SK-N-DZ (cell line): ENCODE measurements at regions not wholly inside any gene's neighbourhood (a gene's known extent, or its start where the extent isn't known, plus 50 kb on each side); places are given as distances from the start of the nearest gene placed in this dataset.
A peak's percentile ranks its signal among the peaks of the same experiment; 100 is the strongest.
"Not testable (repeated sequence)": the region's sequence is repeated elsewhere in the genome, so short reads cannot be mapped to it uniquely, and the experiment has no call there.

Experiments used
- DNase-seq: peaks from one replicate; pipeline ENCODE4 v3.0.0-alpha.2; 2015; ENCODE audit warnings: low spot score

DNA sequence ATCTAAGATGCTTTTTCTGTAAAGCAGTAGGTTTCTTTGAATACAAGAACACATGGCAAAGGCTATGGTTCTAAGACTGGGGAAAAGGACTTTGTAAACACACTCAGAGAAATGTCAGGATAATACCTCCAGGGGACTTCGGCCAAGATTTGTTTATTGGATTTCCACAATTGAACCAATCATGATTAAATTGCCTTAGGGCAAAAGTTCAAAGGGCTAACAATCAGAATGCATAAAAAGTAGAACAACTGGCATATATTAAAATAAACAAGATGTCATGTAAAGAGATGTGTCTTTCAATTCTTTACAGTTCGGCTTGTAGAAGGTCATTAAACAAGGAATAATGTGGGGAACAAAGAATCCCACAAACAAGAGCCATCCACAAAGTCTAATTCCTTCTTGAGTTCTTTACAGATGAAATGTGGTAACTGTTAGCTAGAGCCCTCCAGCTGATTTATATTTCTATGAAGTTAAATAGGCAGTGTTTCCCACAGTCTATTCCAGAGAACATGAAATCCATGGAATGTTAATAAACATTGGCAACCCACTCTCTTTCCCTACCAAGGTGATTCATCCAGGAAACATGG, 565.5 kb downstream of the ZNF608 start:
- DNase-seq = no peak

DNA sequence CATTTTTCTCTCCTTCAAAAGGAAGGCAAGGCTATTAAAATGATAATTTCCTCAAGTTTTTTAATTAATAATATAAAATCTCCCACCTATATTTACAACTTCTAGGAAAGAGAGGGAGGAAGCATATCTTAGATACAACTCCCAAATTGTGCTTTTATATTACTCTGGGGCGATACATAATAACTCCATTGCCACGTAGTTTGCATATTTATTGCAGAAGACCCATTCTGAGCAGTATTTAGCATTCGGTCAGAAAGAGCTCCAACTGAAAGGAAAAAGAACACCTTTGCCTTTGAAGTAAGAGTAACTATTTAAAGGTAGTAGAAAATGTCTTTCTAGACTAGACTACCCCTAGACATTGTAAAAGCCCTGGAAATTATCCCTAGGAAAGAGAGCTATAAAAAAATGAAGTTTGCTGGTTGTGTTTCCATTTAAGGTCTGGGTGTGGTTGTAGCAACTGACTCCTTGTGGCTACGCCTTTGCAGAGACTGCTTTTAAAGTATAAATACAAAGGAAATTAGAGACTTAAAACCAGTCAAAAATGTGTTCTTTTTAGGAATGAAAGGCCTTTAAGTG, 566.1 kb downstream of the ZNF608 start:
- no peak for DNase-seq

DNA sequence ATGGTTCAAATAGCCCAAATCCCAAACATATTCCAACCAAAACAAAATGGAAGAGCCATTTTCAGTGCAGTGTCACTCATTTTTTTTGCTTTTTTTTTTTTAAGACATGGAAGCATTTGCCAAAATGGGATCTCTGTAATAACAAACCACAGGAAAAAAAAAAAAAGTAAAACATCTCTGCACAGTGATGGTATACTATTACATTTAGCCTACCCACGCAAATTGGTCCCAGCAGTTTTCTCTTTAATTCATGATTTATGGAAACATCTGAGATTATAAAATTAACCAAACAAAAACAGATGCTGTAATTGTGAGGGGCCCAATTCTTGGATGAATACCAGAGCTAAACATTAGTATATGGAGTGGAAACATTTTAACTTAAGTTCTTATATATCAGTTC, 566.6 kb downstream of the ZNF608 start:
- DNase-seq = no peak

DNA sequence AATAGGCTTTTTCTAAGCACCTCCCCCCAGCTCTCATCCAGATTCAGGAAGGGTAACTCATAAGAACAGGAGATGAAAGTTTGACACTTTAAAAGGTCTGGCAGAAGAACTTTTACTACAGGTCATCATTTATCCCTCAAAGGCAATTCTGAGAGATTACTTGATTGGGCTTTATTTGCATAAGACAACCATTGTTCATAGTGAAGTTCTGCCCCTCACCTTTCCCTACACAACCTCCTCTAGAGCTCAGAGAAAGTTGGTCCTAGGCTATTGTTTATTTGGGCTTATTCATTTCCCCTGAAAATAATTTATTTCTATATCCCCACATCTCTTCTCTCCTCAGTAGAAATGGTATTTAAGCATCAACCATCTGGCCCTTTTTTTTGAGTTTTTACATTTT, 568.4 kb downstream of the ZNF608 start:
- DNase-seq = no peak

DNA sequence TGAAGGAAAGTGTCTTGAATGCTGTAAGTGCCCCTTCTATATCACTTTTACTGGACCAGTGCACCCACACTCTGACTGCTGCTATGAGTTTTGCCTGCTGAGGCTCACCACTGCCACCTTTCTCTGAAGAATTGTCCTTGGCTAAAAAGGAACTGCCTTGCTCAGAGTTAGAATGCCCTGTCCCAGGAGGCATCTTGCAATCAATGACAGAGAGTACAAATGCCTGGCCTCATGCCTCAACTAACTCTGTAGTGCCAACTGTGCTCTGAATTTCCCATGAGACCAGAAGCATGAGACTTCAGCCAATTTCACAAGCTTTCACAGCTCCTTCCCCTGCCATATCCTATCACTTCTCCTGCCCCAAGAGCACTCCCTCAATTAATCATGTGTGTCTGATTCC, 569.7 kb downstream of the ZNF608 start:
- DNase-seq = no peak

DNA sequence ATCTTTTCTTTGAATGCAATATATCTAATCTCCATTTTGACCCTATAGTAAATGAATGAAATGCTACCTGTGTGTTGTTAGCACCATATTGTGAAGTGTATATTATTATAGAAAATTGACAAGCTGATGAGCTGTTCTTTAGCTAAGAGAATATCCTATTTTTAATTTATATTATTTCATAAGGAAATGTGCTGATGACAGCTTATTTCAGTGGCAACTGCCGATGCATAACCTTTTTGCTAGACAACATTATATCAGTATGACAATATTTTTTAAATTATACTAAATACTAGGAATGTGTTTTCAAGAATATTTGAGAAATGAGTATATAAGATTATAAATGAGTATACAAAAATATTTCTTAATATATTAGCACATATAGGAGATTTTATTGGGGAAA, 573.1 kb downstream of the ZNF608 start:
- DNase-seq = no peak

DNA sequence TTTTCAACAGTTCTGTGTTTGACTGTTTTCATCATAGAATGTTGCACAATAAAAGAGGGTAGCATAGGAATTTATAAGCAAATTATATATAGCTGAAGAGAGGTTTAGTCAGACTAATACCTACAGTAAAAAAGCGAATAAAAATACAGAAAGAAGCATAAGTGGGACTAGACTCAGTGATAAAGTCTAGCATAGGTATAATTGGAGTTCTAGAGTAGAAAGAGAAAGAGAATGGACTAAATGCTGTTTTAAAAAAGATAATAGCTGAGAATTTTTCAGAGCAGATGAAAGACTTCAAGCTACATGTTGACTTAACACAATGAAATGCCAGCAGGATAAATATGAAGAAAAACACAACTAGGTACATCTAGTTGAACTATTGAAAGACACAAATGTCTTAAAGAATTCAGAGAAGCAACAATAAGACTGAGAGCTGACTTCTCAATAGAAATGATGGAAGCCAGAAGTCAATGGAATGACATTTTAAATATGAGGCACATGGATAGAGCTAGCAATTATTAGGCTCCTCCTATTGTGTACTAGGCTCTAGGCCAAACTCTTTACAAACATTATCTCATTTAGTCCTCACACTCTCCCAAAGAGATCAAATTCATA, 573.9 kb downstream of the ZNF608 start:
- no peak for DNase-seq

DNA sequence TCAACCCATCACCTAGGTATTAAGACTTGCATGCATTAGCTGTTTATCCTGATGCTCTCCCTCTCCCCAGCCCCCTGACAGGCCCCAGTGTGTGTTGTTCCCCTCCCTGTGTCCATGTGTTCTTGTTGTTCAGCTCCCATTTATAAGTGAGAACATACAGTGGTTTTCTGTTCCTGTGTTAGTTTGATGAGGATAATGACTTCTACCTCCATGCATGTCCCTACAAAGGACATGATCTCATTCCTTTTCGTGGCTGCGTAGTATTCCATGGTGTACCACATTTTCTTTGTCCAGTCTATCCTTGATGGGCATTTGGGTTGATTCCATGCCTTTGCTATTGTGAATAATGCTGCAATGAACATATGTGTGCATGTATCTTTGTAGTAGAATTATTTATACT, 578.3 kb downstream of the ZNF608 start:
- DNase-seq = not testable (repeated sequence)

DNA sequence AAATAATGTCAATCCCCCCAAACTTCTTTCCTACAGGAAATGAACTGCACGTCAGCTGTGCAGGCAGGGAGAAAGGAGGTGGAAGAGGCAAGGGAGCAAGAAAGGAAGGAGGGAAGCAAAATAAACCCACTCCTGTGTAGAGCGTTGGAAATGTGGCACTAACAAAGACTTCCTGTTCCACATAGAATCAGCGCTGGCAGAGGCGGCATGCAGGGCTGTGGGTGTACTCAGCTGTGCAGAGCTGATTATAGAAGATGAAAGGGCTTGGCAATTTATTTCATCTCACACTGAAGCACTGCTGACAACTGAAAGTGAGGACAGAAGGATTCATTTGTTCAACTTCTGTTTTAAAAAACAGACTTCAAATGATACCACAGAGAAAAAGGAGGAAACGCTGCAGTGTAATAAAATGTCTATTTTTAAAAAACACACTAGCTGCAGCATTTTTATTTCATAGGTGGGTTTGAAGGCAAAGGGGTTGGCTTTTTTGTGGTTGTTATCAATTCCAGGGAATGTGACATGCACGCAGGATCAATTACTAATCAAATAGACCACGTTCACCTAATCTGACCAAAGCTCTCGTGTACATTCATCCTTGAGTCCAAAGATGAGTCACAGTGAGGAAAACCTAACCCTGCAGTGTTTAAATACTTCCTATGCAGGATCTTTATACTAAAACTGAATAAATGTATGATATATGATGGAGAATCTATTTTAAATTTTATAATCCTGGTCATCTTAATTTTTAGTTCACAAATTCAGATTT, 583.5 kb downstream of the ZNF608 start:
- DNase-seq = peak; percentile 20

DNA sequence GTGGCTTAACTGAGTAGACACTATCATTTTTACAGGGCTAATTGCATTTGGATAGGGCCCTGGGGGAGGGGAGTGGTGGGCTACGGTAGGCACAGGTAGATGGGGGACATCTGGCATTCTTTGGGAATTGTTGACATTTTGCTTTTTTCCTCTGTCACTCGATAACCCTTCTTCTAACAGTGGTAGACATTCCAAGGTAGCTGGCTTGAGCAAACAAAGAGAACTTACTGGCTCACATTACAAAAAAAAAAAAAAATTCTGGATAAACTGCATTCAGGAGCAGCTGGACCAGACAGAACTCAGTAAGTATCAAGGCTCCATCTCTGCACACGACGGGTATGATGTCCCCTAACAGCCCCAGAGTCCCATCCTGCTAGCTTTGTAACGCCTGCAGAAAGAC, 585.2 kb downstream of the ZNF608 start:
- DNase-seq = no peak

DNA sequence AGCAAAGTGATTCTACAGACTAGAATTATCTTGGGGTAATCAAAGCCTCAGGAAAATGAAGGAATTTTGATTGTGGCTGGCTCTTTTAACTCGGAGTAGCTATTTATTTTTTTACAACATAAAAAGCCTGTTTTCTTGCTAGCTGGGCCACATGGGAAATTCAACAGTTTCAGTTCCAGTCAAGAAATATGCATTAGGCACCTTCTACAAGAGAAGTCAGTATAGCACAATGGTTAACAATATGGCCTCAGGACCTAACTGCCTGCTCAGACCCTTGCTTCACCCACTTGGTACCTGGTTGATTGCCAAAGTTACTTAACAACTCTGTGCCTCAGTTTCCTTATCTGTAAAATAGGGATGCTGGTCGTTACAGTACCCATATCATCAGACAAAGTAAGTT, 586.2 kb downstream of the ZNF608 start:
- no peak for DNase-seq

DNA sequence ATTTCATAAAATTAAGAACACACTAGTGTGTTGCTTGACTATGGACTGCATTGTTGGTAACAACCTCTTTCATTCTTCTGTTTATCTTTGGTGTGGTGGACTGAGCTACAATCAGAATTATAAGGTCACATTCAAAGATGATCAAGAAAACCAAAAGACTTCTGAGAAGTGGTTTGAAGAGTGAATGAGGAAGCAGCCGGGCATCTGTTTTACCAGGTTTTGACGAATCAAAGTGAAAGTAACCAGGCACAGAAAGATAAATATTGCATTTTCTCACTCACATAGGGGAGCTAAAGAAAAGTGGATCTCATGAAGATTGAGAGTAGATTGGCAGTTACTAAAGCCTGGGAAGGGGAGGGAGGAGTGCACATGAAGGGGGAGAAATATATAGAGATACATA, 589.1 kb downstream of the ZNF608 start:
- no peak for DNase-seq

DNA sequence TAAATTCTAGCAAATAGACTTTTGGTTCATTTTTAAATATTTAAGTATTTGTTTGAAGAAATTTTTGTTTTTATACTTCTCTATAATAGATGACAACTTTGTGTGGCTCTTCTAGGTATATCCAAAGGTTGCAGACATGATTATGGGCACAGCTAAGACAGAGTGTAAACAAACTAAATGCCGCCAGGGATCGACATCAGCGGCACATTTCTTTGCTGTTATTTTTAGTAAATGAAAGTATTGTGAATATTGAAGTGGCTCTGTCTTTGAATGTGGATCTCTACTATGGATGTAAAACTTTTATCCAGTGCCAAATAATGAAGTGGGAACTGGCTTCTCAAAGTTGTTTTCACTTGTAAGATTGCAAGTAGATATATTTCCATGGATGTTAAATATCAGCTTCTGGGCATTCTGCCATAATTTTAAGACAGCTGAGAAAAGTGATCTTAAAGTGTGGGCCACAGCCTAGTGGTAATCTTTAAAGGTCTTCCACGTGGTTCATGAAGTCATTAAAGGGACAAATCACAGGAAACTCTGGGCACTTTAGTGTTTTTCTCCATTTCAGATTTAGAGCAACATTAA, 589.9 kb downstream of the ZNF608 start:
- no peak for DNase-seq

DNA sequence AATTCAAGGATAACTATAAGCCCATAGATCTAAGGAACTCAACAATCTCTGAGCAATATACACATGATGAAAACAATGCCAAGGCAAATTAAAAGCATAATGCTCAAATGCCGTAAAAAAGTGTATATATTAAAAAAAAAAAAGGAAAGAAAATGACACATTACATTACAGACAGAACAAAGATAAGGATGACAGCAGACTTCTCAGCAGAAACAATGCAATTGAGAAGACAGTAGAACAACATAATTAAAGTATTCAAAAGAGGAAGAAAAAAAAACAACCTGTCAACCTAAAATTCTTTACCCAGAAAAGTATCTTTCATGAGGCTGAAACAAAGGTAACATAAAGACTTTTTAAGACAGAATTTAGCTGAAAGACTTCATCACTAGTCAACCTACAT, 591.7 kb downstream of the ZNF608 start:
- no peak for DNase-seq

DNA sequence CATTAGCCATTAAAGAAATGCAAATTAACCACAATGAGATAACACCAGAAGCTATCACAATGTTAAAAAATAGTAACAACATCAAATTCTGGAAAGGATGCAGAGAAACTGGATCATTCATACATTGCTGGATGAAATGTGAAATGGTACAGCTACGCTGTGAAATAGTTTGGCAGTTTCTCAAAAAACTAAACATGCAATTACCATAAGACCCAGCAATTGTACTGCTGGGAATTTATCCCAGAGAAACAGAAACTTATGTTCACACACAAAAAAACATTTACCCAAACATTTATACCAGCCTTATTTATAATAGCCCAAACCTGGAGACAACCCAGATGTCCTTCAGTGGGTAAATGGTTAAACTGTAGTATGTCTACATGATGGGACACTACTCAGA, 592.9 kb downstream of the ZNF608 start:
- no peak for DNase-seq

DNA sequence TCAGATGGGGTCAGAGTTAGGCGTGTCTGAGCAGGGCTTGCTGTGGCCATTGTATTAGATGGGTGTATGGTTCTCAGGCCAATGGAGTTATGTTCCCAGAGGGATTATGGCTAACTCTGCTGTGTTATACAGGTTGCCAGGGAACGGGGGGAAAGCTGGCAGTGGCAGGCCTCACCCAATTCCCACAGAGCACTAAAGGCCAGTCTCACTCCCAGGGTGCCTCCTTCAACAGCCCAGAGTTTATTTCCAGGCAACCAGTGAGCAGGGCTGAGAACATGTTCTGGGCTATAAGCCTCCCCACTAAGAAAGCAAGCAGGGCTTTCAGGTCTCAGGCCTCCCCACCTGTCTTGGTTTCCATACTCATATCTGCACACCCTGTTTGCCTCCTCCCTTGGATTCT, 597.9 kb downstream of the ZNF608 start:
- no peak for DNase-seq

DNA sequence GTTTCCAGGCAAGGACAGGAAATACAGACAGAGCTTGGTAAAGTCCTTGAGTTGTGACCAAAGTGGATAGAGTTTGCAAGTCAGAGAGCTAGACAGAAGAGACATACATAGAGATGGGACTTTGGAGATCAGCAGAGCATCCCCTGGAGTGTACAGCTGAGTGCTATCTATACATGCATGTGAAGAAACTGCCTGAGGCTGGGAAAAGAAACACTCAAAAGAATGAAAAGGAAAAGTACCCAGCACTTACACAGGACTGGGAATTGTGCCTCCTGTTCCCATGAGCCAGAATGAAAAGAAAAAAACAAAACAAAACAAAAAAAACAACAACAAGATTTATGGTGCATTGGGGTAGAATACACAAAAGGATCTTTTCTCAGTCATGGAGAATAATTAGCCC, 606.4 kb downstream of the ZNF608 start:
- no peak for DNase-seq

DNA sequence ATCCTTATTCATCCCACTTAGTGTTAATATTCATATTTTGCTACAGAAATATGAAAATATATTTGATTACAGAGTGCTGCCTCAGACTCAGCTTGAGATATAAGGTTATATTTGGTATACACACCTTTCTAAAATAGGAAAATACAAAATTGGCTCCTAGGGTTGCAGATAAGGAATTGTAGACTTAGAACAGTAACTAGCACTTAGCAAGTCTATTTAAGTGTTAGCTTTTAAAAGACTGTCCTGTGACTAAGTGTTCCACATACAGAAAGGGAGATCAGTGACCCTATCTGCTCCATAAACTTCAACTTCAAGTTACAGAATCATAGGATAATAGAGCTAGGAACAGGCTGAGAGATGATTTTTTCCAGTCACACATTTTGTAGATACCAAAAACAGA, 607.0 kb downstream of the ZNF608 start:
- DNase-seq = no peak

DNA sequence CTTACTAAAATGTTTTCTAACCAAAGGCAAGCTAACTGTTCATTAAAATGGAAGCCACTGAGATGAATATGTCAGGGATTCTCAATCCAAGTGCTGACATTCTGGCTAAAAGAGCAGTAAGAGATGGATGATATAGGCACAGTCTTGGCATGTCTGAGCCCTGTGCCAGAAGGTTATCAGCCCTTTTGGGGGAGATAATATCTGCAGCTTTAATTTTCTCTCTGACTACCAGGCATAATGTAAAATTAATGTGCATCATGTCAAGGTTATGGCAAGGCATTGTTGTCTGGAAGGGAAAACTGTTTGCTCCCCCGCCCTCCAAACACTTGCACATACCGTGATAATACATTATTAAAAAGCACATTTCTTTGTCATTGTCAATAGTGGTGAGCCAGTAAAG, 609.8 kb downstream of the ZNF608 start:
- DNase-seq = peak; percentile 92

DNA sequence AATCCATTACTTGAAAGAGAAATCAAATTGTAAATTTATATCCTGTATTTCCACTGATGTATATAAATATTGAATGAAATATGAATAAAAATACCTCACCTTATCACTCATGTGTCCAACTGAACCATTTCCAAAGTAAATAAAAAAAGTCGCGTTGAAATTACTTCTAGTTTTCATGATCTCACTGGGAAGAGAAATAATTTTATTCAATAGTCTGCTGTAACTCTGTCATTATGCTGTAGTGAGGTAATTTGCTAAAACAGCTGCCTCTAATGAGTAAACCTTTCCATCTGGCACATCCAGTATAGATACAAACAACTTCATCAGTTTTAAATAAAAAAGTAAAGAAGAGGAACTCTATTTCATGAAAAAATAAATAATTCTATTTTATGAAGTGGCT, 611.5 kb downstream of the ZNF608 start:
- no peak for DNase-seq

DNA sequence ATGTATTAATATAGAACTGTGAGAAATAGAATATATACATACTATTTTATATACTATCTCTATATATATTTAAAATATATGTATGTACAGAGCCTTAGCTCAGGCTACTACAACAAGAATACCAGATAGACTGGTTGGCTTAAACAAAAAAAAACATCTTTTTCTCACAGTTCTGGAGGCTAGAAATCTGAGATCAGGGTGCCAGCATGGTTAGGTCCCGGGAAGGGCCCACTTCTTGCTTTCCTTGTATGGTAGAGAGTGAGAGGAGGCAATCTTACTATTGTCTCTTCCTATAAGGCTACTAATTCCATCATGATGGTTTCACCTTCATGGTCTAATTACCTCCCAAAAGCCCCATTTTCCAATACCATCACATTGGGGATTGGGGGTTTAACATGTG, 613.0 kb downstream of the ZNF608 start:
- DNase-seq = no peak

DNA sequence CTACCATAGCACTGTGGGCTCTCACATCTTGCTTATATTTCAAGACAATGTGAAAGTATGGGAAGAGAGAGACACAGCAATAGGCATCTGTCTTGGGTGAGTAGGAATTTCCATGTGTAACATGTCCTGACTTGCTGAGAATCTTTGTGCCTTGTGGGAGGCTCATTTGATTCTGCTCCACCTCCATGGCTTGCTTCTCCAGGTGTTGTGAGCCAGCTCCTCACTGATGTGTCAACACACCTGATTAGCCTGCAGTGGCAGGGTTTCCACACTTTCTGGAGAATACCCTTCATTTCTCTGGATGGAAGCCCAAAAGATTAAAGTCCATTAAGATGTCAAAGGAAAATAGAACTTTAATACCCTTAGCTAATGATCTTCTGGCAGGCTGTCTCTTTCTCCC, 613.6 kb downstream of the ZNF608 start:
- DNase-seq = no peak

DNA sequence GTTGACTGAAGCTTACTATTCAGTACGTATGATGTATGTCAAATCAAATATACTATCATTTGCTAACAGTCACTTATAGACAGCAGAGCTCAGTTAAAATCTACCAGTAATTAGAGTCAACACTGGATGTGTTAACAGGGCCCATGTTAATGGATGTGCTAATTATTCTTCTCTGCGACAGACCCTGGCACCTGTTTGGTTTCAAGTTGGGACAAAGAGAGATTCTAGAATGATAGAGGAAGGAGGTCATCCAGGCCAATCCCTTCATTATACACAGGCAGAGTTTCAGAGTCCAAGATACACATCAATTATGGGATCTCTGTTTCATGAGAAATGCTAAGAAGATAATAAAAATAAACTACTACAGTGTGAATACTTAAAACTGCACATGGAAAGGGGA, 615.0 kb downstream of the ZNF608 start:
- DNase-seq = peak; percentile 21
